NCI-H1048 (cell line): ENCODE measurements at regions not wholly inside any gene's neighbourhood (a gene's known extent, or its start where the extent isn't known, plus 50 kb on each side); places are given as distances from the start of the nearest gene placed in this dataset.
"Not testable (repeated sequence)": the region's sequence is repeated elsewhere in the genome, so short reads cannot be mapped to it uniquely, and the experiment has no call there.

Experiments used
- DNase-seq: peaks from one replicate; lab custom pipeline; 2025; lab: John Stamatoyannopoulos, UW

- DNase-seq, result no peak
Measured at GRCh38 chr10:28186887-28187578, 115.8 kb downstream of the MPP7 start.

DNA sequence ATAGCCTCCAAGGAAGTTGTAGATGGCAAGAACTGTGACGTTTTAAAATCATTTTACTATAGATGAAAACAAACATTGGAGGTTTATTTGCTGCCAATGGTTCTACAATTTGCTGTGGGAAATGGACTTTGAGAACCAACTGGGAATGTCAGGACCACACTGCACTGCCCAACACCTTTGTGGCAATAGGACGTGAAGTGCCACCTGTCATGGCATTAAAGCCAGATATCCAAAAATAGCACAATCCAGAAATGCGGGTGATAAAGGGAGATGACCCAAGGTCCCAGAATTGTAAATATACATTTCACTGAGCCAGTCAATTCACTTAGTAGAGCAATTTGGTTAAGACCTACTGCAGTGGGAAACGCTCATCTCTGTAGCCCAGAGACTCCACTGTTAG lies 116.4 kb downstream of the MPP7 start:
- no peak for DNase-seq

- DNase-seq, result no peak
Measured at GRCh38 chr10:28184810-28185209, 118.1 kb downstream of the MPP7 start.

GRCh38 chr10:28181478-28182096 lies 121.3 kb downstream of the MPP7 start:
- no peak for DNase-seq

GRCh38 chr10:28180654-28181053 lies 122.2 kb downstream of the MPP7 start:
- DNase-seq, result no peak

DNA sequence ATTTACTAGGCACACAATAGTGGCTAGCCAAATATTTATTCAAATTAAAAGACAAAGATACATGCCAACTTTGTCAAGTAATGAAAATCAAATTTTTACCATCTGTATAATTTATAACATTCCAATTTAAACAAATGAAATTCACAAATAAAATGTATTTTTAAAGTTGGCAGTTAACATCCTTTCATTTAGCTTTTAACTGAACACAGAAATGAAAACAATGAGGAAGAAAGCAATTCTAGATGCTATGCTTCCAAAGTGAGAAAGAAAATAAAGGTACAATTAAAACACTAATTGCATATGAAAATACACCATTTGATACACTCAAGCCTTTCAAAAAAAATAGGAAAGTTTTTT lies 123.1 kb downstream of the MPP7 start:
- DNase-seq, result no peak

- peak; percentile 21 for DNase-seq
Measured at GRCh38 chr10:28179006-28179742, 123.7 kb downstream of the MPP7 start.

DNA sequence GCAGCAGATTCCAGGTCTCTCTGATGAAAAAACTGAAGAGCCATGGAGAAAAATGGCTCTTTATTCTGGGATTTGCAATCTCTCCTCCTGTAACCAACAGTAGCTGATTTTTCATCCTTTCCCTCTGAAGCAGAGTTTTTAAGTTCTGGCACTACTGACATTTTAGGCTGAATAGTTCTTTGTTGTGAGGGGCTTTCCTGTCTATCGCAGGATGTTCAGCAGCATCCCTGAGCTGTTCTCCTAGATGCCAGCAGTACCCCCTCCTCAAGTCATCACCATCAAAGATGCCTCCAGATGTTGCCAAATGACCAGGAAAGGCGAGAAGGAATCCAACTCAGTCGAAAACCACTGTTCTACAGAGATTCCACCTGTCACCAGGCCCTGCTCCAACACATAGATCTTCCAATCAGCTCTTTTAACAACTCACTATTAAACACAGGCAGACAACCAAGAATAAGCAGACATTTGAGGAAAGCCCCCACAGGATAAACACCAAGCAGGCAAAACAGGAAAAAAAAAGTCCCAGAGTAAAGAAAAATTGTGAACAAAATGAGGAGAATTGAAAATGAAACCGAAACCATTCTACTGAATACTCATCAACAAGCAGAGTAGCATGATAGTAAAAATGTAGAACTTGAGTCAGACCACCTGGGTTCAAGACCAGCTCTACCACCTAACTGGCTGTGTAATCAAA lies 124.8 kb downstream of the MPP7 start:
- no peak for DNase-seq

GRCh38 chr10:28176498-28176897 lies 126.4 kb downstream of the MPP7 start:
- not testable (repeated sequence) for DNase-seq

- no peak for DNase-seq
Measured at GRCh38 chr10:28172223-28172610, 130.6 kb downstream of the MPP7 start.

DNA sequence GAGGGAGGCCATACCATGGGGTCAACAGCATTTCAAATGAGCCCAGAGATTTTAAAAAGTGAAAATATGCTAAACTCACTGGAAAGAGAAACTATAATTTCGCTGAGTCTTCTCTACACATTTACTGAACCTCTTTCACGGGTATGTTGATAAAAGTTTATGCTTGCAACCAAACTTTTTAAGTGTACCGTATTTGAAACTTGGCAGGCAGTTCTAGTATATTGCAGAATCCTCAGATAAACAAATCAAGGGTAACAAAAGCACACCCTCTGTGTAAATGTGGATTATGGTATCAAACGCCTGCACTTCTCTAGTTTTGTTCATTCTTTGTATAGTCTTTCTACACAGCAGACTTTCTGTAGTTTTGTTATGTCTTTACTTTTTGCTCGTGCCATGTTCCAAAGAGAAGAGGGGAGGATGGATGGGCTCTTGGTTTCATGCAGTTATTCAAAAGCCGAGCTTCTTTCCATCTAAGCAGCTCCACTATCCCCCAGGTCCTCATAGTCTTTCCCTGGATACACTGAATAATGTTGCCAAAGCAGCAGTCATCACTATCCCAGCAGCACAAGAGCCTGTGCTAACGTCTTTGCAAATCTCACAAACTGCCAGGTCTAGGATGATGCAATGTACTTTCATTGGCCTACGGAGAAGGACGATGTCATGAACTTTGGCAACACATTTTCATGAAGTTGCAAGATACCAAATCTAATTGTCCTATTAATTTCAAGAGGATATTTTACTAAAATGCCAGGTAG lies 131.2 kb downstream of the MPP7 start:
- DNase-seq, result no peak

DNA sequence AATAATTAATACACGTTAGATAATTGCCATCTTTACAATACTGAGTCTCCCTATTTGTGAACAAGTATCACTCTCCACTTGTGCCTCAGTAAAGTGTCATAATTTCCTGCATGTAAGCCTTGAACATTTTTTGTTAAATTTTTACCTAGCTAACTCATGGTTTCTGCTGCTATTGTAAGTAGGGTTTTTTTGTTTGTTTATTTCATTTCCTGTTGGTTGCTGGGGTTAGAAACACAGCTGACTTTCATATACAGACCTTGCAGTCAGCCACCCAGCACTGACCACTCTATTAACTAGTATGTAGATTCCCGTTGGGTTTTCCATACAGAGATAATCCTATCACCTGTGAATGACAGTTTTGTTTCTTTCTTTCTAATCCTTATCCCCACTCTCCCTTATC lies 133.3 kb downstream of the MPP7 start:
- DNase-seq, result no peak

- DNase-seq, result no peak
Measured at GRCh38 chr10:28160866-28161405, 141.9 kb downstream of the MPP7 start.

GRCh38 chr10:28157379-28157778 lies 145.5 kb downstream of the MPP7 start:
- no peak for DNase-seq

DNA sequence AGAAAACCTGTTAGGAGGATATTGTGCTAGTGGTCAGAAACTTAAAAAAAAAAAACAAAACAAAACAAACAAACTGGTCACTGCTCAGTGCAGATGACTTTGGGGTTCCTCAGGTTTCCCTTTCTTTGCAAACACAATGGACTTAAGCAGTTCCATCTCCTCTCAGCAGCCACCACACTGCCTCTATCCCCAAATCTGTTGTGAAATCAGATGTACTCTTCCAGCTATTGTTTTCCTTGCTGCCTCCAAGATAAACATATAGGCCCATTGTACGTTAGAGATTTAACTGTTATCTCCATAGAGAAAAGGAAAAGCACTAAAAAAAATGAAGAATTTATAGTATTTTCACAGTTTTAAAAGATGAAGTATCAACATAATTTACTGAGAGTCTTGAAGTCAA lies 147.1 kb downstream of the MPP7 start:
- no peak for DNase-seq

DNA sequence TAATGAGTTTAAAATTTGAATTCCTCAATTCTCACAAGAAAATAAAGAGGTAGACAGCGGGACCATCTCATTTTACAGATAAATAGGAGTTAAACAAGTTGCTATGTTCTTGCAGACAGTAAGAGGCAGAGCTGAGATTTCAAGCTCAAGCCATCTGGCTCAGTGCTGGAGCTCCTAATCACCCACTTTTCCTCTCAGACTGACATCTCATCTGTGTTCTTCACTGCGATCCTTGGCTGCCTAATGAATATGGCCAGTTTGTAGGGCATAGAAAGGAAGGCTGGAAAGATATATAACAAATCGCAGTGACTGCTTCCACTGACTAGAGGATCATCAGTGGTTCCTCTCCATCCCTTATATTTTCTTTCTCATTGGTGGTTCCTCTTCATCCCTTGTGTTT lies 151.2 kb downstream of the MPP7 start:
- DNase-seq, result no peak

DNA sequence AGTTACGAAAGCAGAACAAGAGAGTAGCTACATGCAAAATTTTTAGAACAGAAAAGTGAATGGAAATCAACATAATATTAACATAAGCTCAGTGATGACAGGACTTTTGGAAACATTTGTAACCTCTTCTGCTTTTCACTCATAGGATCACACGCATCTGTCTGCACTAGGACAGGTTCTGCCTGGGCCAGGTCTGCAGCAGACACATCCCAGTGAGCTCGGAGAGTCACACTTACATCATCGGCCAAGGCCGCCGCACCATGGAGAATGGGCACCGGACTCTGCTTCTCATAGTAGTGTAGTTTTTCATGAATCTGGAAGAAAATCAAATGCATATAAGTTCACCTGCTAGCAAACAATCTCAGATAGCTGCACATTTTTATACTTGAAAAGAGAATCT lies 150.9 kb upstream of the ODAD2 start:
- no peak for DNase-seq

DNA sequence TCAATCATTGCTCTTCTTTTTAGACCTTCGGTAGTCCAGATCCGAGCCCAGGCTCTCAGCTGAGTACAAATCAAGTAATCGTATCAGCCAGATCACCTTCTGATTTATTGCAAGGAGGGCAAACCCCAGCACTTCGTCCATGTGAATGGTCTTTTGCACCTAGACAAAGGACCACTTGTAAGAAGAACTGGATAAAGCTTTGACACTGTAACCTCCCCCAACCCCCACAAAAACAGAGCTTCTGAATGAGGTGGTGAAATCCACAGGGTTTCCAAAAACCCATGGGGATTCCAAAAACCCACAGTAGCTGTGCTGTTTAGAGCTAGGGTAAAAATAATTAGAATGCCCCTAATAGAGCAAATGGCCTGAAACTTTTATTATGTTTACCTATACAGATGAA lies 148.8 kb upstream of the ODAD2 start:
- DNase-seq, result no peak

DNA sequence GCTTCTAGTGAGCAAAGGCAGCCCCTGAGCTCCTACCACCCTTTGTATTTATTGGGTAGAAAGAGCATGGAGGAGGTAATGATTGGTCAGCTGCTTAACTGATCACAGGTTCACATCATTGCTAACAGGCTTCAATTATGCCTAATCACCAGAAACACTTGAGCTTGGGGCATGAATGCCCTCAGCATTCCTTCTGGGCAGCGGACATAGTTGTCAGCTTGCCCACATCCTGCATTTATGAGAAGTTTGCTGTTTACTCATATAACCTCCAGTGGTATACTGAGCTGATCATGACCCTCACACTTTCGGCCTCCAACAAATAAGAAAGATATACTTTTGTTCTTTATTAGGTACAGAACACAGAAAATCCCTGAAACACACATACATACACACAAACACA lies 140.3 kb upstream of the ODAD2 start:
- DNase-seq, result no peak

DNA sequence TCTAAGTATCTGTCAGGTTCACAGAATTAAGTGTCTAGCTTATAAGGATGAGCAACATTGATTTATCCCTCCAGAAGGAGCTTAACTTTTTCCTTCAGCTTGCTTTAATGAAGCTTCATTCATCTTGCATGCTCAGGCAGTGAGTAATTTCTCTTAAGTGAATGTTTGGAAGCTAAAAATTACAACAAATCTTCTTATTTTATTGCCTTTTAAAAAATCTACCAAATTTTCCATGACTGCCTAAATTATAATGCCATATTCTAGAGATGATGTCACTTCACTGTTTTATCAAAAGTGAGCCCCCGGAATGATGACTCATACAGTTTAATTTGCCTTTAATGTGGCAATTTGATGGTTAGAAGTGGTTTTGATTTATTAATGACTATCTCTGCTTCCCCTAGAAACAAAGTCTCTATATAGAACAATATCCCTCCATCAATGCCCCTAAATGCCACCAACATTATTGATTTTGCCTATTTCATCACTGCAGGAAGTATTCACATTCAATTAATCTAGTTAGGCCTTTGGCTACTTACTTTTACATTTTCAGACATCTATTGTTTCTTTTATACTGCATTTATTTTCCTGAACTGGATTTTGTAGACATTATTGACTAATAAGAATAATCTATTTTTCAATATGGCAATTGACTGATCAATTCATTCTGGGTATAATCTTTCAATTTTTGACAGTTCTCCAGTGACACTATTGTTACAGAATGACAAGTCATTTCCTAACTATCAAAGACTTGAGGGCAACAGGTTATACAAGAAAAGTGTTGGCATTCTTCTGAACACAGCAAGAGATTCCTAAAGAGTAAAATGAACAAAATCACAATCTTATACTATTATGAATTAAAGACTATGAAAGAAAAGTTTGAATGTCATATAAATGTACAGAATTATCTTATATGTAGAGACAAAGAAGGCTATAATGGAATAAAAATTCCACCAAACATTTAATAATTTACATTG lies 139.3 kb upstream of the ODAD2 start:
- no peak for DNase-seq

DNA sequence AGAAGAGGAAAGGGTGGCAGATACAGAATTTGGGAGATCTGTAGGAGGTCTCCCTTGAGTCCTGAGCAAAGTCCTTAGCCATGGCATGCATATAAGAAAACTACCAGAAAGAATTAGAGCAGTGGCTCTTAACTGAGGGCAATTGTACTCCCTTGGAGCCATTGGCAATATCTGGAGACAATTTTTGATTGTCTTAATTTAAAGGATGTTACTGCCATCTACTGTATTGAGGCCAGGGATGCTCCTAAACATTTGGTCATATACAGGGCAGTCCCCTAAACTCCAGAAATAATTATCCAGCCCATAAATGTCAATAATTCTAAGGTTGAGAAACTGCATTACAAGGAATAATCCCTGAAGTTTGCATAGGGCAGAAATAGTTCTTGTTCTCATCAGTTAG lies 136.4 kb upstream of the ODAD2 start:
- no peak for DNase-seq
